Glomerular visceral epithelial cell (primary cell): ENCODE measurements at regions not wholly inside any gene's neighbourhood (a gene's known extent, or its start where the extent isn't known, plus 50 kb on each side); places are given as distances from the start of the nearest gene placed in this dataset.

Source experiments
- DNase-seq: peaks from one replicate; pipeline ENCODE4 v3.0.0-alpha.2; 2016; ENCODE audit errors: extremely low spot score

DNA sequence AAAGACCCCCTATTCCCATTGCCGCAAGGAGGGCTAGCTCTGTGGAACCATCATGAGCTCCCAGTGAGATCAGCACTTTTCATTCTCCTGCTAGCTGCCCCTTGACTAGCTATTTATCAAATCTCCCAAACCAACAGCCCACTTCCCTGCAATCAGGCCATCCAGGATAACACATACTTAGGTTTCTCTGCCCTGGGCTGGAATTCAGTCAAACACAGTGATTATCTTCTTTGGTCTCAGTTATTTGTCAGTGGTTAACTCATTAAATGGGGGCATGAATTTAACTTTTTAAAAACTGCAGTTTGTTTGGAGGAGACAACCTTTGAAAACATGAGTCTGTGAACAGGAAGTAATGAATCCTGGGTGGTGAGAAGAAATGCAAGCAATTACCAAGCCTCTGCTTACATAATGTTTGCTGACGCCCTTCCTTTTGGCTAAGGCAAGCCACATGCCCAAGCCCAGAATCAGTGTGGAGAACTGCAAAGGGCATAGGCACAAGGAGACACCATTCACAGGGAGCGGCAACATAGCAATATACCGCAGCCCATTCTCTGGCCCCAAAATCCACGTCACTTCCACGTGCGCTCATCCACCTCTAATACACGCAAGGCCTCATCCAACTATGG lies 275.0 kb downstream of the DRD1 start:
- no peak for DNase-seq

DNA sequence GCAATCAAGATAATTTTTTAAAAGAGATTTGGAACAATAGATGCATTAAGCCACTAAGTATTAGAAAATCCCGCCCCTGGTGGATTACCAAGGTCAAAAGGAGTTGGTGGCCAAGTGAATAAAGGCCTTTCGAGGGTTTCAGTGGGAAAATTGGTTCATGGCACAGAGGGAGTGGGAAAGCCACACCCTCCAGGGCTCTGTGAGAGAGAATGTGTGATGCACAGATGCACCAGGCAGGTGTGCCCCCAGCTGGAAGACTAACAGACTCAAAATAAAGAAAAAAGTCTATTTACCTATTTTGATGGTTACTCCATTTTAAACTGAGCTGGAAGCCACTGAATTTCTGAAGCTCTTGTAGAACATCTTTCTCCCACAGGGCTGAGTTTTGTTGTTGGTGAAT lies 278.0 kb downstream of the DRD1 start:
- DNase-seq, result no peak

DNA sequence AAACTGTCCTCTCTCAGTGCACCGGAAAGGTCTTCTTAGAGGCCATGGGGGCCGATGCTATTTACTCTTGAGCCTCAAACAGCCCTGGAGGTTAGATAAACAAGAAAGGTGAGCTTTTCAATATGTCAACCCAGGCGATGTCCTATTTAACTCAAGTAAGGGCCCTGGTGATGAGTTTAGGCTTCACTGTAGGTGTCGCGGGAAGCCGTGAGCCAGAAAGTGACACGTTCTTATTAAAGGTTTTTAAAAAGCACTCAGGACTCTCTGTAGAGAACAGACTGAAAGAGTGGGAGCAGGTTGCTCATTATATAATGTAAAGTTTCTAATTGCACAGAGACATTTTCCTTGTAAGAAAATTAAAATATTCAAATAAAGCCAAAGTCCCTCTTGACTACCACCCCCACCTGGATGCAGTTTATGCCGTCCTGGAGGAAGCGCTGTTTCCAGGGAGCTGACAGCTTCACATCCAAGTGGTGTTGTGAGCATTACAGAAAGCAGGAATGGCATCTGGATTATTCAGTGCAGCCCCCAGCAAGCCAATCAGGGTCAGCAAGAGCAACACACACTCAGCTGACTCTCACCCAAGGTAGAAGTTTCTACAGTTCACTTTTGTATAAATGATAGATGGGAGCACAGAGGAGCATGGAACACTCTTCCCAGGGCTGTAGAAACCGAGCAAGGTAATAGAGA lies 280.3 kb downstream of the DRD1 start:
- no peak for DNase-seq

DNA sequence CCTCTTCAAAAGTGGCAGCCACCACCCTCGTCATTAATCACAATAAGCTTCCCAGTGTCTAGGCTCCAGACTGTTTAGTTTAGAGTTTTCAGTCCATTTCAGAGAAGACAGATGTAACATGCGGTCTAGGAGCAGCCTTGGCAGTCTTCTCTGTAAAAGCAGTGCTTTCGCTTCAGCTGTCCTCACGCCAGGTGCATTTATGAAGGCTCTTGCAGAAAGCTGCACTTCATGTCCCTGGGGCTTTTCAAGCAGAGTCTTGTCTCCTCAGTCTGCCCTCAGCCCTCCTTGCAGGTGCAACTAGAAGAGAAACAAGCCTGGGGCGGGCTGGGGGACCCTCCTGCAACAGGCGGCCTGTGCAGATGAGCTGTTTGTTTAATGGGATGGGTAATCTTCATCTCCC lies 281.9 kb downstream of the DRD1 start:
- DNase-seq, result no peak

DNA sequence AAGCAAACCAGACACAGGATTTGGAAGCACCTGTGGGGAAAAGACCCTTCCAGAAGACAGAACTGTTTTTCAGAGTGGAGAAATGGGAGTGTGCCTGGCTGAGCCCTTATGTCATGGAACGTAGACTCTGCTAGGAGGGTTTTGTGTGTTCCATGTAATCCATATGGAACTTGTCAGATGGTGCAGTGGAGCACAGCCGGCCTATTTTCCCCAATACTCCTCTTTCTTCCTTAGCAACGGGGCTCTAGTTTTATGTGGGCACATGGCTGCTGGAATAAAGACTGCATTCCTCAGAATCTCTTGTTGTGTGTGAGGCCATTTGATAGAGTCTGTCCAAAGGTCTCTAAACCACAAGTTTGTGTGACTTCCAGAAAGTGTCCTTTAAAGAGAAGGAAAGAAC lies 284.0 kb downstream of the DRD1 start:
- no peak for DNase-seq

DNA sequence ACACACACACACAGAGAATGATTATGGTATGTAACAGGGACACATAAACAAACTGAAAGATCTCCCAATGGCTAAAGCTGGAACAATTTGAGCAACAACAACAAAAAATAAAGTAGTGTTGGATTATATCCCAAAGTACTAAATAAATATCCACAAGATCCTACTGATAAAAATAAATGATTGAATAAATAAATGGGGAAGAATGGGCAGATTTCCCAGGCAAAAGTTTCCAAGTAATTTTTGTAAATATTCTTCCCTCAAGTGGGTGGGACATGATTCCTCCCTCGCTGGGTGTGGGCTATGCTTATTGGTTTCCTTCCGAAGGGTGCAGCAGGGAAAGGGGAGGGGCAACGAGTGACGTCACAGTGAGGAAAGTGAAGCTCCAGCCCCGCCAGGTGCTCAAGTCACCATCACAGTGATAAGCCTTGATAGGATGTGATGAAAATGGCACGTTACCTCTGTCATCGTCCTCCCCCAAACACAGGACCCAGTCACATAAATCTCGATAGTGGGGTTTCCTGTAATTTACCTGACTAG lies 295.3 kb downstream of the DRD1 start:
- no peak for DNase-seq

DNA sequence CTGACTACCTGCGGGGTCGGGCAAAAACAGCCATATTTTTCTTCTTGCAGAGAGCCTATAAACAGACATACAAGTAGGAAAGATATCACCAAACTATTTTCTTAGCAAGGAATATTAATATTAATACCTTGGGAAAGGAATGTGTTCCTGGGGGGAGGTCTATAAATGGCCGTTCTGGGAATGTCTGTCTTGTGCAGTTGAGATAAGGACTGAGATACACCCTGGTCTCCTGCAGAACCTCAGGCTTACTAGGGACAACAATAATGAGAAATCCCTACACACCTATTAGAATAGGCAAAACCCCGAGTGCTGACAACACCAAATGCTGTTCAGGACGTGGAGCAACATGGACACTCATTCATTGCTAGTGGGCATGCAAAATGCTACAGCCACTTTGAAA lies 297.2 kb downstream of the DRD1 start:
- DNase-seq, result no peak

DNA sequence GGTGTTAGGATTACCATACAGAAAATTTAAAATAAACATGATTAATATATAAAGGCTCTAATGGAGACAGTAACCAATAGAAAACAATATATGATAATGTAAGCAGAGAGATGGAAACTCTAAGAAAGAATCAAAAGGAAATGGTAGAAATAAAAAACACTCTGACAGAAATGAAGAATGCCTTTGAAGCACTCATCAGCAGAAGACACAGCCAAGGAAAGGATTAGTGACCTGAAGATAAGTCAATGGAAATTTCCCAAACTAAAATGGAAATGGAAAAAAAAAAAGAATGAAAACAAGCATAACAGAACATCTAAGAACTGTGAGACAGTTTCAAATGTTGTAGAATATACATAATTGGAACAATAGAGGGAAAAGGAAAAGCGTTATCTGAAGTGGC lies 302.6 kb downstream of the DRD1 start:
- DNase-seq, result no peak

DNA sequence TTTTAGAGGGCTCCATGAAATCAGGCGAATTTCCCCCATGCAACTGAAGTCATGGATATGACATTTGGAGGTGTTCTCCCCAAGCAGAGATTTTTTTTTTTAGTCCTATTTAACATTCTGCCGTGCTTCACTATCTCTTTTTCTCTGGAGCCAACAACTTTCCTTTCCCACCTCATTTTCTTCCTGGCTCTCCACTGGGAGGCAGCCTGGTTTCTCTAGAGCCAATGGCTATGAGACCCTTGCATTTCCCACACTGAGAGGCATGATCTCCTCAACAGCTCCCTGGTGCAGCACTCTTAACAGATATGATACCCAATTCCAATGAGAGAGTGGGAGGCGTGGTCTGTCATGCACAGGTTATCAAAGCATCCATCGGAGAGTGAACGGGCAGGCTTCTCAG lies 310.8 kb downstream of the DRD1 start:
- no peak for DNase-seq

DNA sequence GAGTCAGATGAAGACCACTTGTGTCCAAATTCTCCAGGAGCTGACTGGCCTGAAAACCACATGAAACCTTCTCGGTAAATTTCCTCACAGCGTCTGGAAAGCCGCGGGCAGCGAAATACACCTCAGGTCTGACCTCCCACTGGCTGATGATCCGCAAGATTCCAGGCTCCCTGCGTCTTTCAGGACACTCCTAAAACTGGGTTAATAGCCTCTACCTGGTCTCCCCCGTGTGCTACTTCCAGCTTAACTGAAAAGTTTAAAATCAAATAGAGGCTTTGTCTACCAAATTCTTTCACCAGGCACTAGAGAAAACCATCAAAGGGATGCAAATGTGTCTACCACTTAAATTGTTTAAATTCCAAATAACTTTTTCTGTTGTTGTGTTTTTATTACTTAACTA lies 312.6 kb downstream of the DRD1 start:
- DNase-seq, result no peak

DNA sequence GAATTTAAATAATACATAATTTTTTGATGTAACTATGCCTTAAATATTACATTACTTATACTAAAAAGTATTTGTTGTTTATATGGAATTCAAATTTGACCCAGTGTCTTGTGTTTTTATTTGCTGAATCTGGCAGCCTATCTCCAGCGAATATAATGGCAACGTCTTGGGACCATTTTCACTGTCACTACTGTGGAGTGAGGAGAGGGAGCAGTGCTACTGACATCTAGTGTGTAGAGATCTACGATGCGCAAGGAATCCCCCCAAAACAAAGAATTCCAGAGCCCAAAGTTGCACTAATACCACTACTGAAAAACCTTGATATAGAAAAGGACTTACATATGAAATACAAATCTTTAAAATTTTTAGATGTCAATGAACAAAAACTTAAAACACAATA lies 314.4 kb downstream of the DRD1 start:
- no peak for DNase-seq

DNA sequence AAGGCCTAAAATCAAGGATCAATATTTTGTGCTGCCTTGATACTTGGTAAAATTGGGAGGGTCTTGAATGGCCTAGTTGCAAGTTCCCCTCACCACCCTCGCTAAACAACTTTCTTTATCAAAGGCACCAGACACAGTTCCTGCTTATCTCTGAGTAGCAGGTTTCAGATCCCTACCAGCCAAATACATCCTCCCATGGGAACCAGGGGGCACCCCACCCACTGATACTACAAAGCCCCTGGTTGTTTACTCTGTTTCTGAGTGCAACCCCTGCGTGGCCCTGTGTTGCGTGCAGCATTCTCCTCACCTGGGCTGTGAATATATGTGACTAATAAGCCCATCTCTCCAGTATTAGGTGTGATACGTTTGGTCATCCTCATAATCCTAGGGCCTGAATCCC lies 314.9 kb downstream of the DRD1 start:
- no peak for DNase-seq

DNA sequence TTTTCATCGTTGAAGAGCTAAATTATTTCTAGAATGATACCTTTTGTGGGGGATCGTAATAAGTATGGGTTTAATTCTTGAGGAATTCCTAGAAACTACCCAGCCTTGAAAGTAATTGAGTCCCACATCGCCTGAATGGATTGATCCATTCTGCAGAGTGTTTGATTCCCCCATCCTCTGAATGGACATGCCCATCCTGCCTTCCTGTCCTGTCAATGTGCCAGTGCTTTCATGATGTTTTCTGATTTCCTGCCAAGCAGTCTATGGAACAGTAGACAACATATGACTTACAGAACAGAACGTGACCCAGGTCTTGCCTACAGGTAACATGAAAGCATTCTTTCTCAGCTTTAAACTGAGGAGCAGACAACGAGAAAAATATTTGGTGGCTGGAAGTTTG lies 319.2 kb downstream of the DRD1 start:
- no peak for DNase-seq

DNA sequence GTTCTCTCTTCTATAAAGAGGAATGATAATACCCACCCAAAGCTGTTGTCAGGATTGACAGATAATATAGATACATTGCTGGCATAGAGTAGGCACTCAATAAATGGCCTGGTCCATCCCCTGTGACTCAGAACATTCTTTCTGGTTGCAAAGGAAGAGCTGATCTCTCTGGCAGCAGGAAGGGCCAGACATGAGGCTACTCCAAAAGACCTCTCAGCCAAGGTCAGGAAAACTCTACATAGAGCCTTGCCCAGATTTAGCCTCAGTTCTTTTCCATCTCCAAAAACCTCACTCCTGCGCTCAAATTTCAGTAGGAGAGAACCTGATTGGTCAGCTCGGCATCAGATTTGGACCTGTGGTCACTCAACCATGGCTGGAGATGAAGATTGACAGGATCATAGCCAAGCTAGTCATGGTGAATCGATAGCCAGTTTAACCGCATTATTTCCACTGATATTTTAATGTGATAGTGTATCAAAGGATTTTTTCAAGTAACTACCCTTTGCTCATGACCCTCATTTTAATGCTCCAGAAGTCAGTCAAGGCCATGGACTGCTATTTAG lies 319.6 kb downstream of the DRD1 start:
- no peak for DNase-seq

DNA sequence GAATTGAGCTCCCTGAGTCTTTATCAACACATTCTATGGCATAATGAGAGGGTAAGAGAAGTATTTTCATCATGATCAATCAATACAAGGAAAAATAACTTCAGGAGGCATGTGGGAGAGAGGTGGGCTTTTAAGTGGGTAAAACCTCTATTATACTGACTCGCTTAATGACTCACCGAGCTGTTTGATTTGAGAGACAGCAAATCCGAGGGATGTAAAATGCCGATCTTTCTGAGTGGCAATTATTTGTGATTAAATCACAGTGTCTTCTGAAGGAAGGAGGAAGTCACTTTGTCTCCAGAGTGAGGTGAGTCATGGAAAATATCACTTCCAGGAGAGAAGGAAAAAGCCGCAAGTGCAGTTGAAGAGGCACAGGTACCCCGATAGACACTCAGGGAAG lies 320.4 kb downstream of the DRD1 start:
- DNase-seq, result no peak

DNA sequence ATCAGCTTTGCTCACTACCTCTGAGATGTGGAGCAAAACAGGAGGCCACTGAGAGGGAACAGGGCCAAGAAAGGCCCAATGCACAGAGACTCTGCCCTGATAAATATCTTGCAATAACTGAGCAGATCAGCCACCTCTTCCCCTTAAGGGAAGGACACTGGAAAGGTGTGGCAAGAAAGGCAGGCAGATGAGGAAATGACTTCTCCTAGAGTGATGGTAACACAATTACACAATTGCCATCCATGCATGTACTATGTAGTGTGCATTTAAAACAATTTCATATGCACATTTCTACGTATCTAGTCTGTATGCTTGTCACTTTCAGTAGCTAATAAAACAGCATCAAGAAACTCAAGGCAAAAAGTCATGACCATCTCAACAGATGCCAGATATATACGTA lies 322.5 kb downstream of the DRD1 start:
- no peak for DNase-seq

DNA sequence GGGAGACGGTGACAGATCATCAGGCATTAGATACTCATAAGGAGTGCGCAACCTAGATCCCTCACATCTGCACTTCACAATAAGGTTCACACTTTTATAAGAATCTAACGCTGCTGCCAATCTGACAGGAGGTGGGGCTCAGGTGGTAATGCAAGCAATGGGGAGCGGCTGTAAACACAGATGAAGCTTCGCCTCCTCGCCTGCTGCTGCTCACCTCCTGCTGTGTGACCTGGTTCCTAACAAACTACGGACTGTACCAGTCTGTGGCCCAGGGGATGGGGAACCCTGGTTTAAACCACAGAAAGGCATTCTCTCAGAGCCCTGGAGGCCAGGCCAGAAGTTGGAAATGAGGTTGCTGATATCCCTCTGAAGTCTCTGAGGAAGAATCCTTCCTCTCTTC lies 323.6 kb downstream of the DRD1 start:
- no peak for DNase-seq

DNA sequence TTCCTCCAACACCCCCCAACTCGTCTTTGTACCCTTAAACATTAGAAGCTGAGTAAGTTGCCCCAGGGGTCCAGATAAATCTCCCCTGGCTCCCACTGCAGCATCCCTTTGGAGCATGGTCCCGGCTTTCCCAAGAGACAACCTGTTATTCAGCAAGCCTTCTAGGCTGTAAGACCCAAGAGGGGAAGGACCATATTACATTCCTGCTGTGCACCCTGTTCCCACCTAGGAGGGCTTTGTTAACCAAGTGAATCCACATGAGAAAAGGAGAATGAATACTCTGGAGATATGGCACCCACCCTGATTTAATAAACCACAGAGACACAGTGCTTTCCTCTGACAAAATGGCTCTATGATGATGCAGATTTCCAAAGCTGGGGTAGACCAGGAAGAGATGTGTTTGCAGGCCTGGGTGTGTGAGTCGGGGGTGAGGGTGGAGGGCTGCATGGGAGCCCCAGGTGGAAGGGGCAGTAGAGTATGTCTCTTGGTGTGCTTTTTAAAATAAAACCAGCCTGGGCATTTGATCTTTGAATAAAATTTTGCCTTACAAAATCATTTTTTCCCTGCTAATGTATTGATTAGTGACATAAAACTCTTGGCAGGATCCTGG lies 325.2 kb downstream of the DRD1 start:
- no peak for DNase-seq

DNA sequence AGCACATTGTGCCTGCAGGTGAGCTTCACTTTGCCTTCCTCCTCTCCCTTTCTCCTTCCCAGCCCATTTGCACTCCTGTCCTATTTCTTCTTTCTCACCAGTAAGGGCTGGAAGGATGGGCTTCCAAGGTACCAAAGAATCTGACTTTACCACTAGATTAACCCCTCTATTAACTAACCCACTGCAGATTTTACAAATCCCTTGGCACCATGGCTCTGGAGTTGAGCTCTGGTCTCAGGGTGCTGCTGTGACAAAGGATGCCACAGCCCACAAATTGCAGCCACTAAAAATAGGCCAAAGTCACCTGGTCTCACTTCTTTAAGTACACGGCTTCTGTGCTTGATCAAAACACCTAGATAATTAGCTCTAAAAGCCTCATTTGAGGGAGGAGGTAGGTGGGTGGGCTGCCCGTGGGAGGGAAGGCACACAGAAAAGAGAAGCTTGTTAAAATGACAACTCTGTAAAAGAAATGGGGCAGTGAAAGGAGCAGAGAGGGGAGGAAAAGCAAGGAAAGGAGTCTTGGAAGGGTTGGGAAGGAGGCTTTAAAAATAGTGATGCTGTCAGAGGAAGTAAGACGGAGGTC lies 327.4 kb downstream of the DRD1 start:
- no peak for DNase-seq

DNA sequence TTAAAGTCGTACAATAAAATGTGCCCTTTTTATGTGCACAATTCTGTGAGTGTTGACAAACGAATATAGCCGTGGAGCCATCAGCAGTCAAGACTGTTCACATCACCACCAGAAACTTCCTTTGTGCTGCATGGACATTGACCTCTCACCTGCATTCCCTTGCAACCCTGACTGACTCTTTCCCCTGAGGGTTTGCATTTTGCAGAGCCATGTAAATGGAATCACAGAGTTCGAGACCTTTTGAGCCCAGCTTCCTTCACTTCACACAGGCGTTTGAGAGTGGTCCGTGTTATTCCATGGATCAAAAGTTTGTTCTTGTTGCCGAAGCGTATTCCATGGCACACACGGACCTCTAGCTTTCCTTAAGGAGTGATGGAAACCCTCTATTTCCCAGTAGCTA lies 328.2 kb downstream of the DRD1 start:
- DNase-seq, result no peak

DNA sequence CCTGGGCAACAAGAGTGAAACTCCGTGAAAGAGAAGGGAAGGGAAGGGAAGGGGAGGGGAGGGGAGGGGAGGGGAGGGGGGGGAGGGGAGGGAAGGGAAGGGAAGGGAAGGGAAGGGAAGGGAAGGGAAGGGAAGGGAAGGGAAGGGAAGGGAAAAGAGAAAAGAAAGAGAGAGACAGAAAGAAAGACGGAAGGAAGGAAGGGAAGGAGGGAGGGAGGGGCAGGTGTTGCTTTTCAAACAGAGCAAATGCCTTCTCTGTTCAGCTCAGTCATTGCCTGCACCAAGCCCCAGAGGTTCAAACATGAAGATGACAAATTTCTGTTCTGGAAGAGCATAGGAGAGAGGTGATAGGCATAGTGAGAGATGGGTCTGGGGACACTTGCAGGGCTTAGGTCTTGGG lies 330.0 kb downstream of the DRD1 start:
- no peak for DNase-seq

DNA sequence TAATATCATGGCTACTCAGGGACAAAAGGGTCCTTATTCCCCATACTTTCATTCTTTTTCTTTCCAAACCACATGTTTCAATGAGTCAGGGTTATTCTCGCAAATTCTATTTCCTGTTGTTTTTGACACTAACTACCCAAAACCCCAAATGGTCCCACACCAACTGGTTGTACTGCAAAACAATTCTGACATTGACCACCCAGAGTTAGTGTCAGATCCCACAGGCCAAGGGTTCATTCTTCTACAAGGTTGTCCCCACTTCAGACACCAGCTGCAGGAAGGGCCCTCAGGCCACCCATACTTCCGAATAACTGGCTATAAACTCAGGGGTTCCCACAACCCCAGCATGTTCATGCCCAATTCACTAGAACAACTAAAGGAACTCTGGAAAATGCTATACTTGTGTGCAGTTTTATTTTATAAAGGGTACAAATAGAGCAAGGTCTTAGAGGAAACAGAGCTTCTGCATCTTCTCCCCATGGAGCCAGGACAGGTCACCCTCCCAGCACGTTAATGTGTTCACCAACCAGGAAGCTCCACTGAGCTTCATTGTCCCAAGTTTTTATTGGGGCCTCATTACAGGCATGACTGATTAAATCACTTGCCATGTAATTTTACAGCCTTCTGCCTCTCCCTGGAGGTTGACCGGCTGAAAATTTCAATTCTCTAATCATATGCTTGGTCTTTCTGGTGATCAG lies 334.8 kb downstream of the DRD1 start:
- no peak for DNase-seq
